BE2C (cell line): ENCODE measurements at regions not wholly inside any gene's neighbourhood (a gene's known extent, or its start where the extent isn't known, plus 50 kb on each side); places are given as distances from the start of the nearest gene placed in this dataset.
A peak's percentile ranks its signal among the peaks of the same experiment; 100 is the strongest.

Experiments used
- DNase-seq: peaks from one replicate; pipeline ENCODE4 v3.0.0-alpha.2; 2020
- H3K27me3 ChIP-seq: fragments of 250-450 bp; sonication (Bioruptor Pico); 2 replicates; pipeline ENCODE4 v1.5.1; 2020; ENCODE audit warnings: mild to moderate bottlenecking
- H3K36me3 ChIP-seq: fragments of 250-450 bp; sonication (Bioruptor Pico); 2 replicates; pipeline ENCODE4 v1.5.1; 2020; ENCODE audit warnings: mild to moderate bottlenecking
- H3K4me1 ChIP-seq: fragments of 250-450 bp; sonication (Bioruptor Pico); 2 replicates; pipeline ENCODE4 v1.5.1; 2020
- H3K4me3 ChIP-seq: 2 replicates; pipeline ENCODE4 v1.5.1; 2011; ENCODE audit warnings: low read depth, low read length
- H3K9me3 ChIP-seq: fragments of 250-450 bp; sonication (Bioruptor Pico); 2 replicates; pipeline ENCODE4 v1.5.1; 2020
- CTCF ChIP-seq: IDR thresholded peaks from 2 replicates; pipeline ENCODE4 v1.5.1; 2012; ENCODE audit warnings: mild to moderate bottlenecking, low read depth, low read length

- no peak for DNase-seq
- H3K27me3 ChIP-seq, result peaks cover 33% of the 10 kb centered on the region
Observed at GRCh38 chr9:34907044-34907443, 51.0 kb upstream of the PHF24 start.

GRCh38 chr9:34899535-34900158 lies 58.4 kb upstream of the PHF24 start:
- peak; percentile 91 for TF ChIP-seq CTCF
- no peaks in the 10 kb centered on the region for H3K9me3 ChIP-seq
- H3K4me3 ChIP-seq, result no peak overlapping the region
- DNase-seq, result peak; percentile 79
- peaks cover 14% of the 10 kb centered on the region for H3K27me3 ChIP-seq
- no peaks in the 10 kb centered on the region for H3K4me1 ChIP-seq
- H3K36me3 ChIP-seq, result no peaks in the 10 kb centered on the region

More at GRCh38 chr9:34907044-34907443, 51.0 kb upstream of the PHF24 start:
- Histone ChIP-seq H3K36me3 (no peaks in the 10 kb centered on the region), H3K9me3 (no peaks in the 10 kb centered on the region), H3K4me3 (no peak overlapping the region), H3K4me1 (no peaks in the 10 kb centered on the region)
- TF ChIP-seq CTCF, result no peak

GRCh38 chr9:34898846-34899245 lies 59.2 kb upstream of the PHF24 start:
- Histone ChIP-seq H3K4me1 (no peaks in the 10 kb centered on the region), H3K9me3 (no peaks in the 10 kb centered on the region), H3K36me3 (no peaks in the 10 kb centered on the region), H3K27me3 (peaks cover 19% of the 10 kb centered on the region), H3K4me3 (no peak overlapping the region)
- TF ChIP-seq CTCF, result no peak
- no peak for DNase-seq

GRCh38 chr9:34896112-34896511 lies 62.0 kb upstream of the PHF24 start:
- no peaks in the 10 kb centered on the region for H3K9me3 ChIP-seq
- peaks cover 14% of the 10 kb centered on the region for H3K27me3 ChIP-seq
- no peak overlapping the region for H3K4me3 ChIP-seq
- no peaks in the 10 kb centered on the region for H3K4me1 ChIP-seq
- H3K36me3 ChIP-seq, result no peaks in the 10 kb centered on the region
- peak; percentile 30; the same call in 1 of the 2 replicates for TF ChIP-seq CTCF
- DNase-seq, result no peak

- Histone ChIP-seq H3K36me3 (no peaks in the 10 kb centered on the region), H3K27me3 (peaks cover 14% of the 10 kb centered on the region), H3K4me1 (no peaks in the 10 kb centered on the region), H3K9me3 (no peaks in the 10 kb centered on the region), H3K4me3 (no peak overlapping the region)
- TF ChIP-seq CTCF, result no peak
- no peak for DNase-seq
Observed at GRCh38 chr9:34892886-34893285, 65.2 kb upstream of the PHF24 start.

GRCh38 chr9:34891386-34891785 lies 66.7 kb upstream of the PHF24 start:
- Histone ChIP-seq H3K9me3 (no peaks in the 10 kb centered on the region), H3K4me1 (no peaks in the 10 kb centered on the region), H3K4me3 (no peak overlapping the region), H3K27me3 (peaks cover 8% of the 10 kb centered on the region), H3K36me3 (no peaks in the 10 kb centered on the region)
- DNase-seq, result no peak
- TF ChIP-seq CTCF, result no peak
